ENCODE measurements at regions not wholly inside any gene's neighbourhood (a gene's known extent, or its start where the extent isn't known, plus 50 kb on each side); places are given as distances from the start of the nearest gene placed in this dataset.

DNA sequence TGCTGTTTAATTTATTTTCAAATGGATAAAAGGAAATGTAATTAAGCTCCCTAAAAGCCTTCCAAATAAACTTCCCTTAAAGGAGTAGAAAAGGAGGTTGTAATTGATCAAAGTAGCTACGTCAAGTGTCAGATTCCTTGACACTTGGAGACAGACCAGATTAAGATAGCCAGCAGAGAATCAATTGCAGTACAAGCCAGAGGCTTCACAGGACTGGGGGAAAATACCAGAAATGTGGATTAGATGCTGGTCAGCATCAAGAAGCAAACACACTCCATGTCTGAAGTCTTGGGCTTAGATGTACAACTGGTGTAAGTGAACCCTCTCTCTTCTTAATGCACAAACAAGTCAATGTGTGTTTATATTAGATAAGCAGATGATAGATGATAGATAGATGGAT is 184.9 kb upstream of the TAS2R1 start:
- no peak overlapping the region for H3K23ac ChIP-seq (ENCODE audit: insufficient read length, low read depth, low read length)
- H2BK20ac ChIP-seq (ENCODE audit: low read depth, low read length, poor library complexity, severe bottlenecking): no peak overlapping the region
- no peaks in the 10 kb centered on the region for H3K4me1 ChIP-seq (ENCODE audit: insufficient read depth, low read length)
- 0 out of 2 replicates have a peak, but pooled peaks cover 2% of the 10 kb centered on the region for H3K27me3 Mint-ChIP-seq (ENCODE audit: low read depth)
- H4K91ac ChIP-seq (ENCODE audit: insufficient read length, low read depth, low read length): no peak overlapping the region
- no peaks in the 10 kb centered on the region for H3K79me2 ChIP-seq (ENCODE audit: insufficient read depth, low read length)
- H3K36me3 Mint-ChIP-seq (ENCODE audit: insufficient read depth in 1 of 3, low read depth in 3 of 3): no peaks in the 10 kb centered on the region
- no peak overlapping the region for H4K5ac ChIP-seq (ENCODE audit: insufficient read length, low read depth, low read length)
- H3K79me1 ChIP-seq (ENCODE audit: insufficient read depth, low read depth, low read length, poor library complexity, severe bottlenecking): no peaks in the 10 kb centered on the region
- H3K4me2 ChIP-seq (ENCODE audit: insufficient read depth, insufficient read length, low read length): no peak overlapping the region
- H3K14ac ChIP-seq (ENCODE audit: insufficient read depth, low read length): no peak overlapping the region
- TF ChIP-seq, protein P1, sequence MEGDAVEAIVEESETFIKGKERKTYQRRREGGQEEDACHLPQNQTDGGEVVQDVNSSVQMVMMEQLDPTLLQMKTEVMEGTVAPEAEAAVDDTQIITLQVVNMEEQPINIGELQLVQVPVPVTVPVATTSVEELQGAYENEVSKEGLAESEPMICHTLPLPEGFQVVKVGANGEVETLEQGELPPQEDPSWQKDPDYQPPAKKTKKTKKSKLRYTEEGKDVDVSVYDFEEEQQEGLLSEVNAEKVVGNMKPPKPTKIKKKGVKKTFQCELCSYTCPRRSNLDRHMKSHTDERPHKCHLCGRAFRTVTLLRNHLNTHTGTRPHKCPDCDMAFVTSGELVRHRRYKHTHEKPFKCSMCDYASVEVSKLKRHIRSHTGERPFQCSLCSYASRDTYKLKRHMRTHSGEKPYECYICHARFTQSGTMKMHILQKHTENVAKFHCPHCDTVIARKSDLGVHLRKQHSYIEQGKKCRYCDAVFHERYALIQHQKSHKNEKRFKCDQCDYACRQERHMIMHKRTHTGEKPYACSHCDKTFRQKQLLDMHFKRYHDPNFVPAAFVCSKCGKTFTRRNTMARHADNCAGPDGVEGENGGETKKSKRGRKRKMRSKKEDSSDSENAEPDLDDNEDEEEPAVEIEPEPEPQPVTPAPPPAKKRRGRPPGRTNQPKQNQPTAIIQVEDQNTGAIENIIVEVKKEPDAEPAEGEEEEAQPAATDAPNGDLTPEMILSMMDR (conservative IDR thresholded peaks at IDR 0.05): no peak
- H3K4me3 Mint-ChIP-seq: no peak overlapping the region
- no peak for DNase-seq
- no peak overlapping the region for H2BK120ac ChIP-seq (ENCODE audit: low read depth, low read length, poor library complexity, severe bottlenecking)
- H2BK12ac ChIP-seq (ENCODE audit: insufficient read length, low read depth, low read length): no peak overlapping the region
- no peaks in the 10 kb centered on the region; the same call in 1 of the 2 replicates for H3K27me3 ChIP-seq (ENCODE audit: insufficient read depth, low read length)
- H3T11ph ChIP-seq (ENCODE audit: low read length): no peak overlapping the region
- no CpG with 5 or more reads among the region's 1 CpG for WGBS (ENCODE audit: extremely low coverage, insufficient read length, low lambda C conversion rate)
- no peak overlapping the region for H3K56ac ChIP-seq (ENCODE audit: insufficient read length, low read depth, low read length)
- no peak overlapping the region for H3K4ac ChIP-seq (ENCODE audit: low read depth, low read length)
- H3K18ac ChIP-seq (ENCODE audit: insufficient read length, low read depth, low read length): no peak overlapping the region
- H2AFZ ChIP-seq (ENCODE audit: low read length): no peak overlapping the region
- H3K27ac Mint-ChIP-seq: no peak overlapping the region
- no peak overlapping the region for H3K9ac ChIP-seq (ENCODE audit: extremely low read depth, insufficient read length, low read length)
- H2BK5ac ChIP-seq (ENCODE audit: insufficient read length, low read length): no peak overlapping the region
- H4K8ac ChIP-seq (replicated peaks; ENCODE audit: insufficient read length, low read depth, low read length): no peak overlapping the region
- no peak overlapping the region for H3K27ac ChIP-seq (ENCODE audit: insufficient read length, low read depth, low read length)
- H3K4me1 Mint-ChIP-seq: no peaks in the 10 kb centered on the region; a peak in 1 of 4 replicates
- H3K9me3 Mint-ChIP-seq: no peaks in the 10 kb centered on the region
- H4K20me1 ChIP-seq (ENCODE audit: control insufficient read depth, insufficient read depth, insufficient read length): no peaks in the 10 kb centered on the region
- H3K9me3 ChIP-seq (ENCODE audit: control insufficient read depth, low read depth, low read length): no peaks in the 10 kb centered on the region
- H3K23me2 ChIP-seq (ENCODE audit: insufficient read length, low read depth, low read length, poor library complexity, severe bottlenecking): no peaks in the 10 kb centered on the region
- H2AK5ac ChIP-seq (ENCODE audit: insufficient read length, low read length): no peak overlapping the region
- no peak overlapping the region for H2BK15ac ChIP-seq (ENCODE audit: low read depth, low read length)
